SH-SY5Y (cell line): ENCODE measurements at regions not wholly inside any gene's neighbourhood (a gene's known extent, or its start where the extent isn't known, plus 50 kb on each side); places are given as distances from the start of the nearest gene placed in this dataset.

Experiments
- GATA2 ChIP-seq: IDR thresholded peaks from 2 replicates; pipeline ENCODE4 v1.6.1; 2011; ENCODE audit warnings: mild to moderate bottlenecking, low read depth, low read length
- GATA3 ChIP-seq: IDR thresholded peaks from 2 replicates; pipeline ENCODE4 v1.6.1; 2011; ENCODE audit warnings: low read depth, mild to moderate bottlenecking, low read length, moderate library complexity

GRCh38 chr10:84018826-84019225, 120.5 kb upstream of the GHITM start:
- TF ChIP-seq GATA2 (no peak), GATA3 (no peak)
